GM15510 (cell line): ENCODE measurements at regions not wholly inside any gene's neighbourhood (a gene's known extent, or its start where the extent isn't known, plus 50 kb on each side); places are given as distances from the start of the nearest gene placed in this dataset.

Experiments
- POLR2A ChIP-seq: IDR thresholded peaks from 3 replicates; pipeline ENCODE4 v1.6.1; 2011; ENCODE audit warnings: borderline replicate concordance; ENCODE audit not compliant: insufficient read length; ENCODE audit errors: extremely low read depth

DNA sequence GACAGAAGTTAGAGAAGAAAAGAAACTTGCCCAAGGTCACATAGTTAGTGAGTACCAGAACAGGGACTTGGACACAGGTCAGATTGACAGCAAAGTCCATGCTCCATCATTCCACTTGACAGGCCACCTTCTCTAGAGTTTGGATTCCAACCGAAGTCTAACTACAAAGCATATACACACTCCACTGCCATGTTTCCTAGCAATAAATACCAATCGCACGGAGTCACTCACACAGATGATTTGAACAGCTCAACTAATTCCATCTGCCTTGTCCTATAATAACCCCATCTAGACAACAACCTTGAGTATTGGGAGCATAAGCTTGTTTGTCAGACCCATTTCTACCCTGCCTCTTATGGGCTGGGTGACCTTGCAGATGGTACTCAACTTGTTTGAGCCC, 334.6 kb upstream of the MGAT5 start:
- no peak for TF ChIP-seq POLR2A

DNA sequence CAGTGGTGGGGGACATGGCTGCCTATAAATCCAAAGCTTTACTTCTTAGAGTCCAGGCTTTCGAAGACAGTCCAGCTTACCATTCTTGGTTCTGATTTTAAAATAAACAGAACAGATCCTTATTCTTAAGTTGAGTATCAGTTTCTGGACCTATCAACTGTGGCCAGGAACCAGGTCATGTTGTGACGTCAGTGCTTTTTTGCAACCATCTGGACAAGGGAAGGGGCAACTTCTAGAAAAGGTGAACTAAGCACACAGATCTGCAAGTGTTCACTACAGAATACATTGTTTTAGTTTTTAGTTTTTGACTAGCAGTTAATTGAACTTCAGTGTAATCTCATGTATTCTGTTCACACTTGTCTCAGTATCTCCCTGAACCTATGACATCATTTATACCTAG, 326.0 kb upstream of the MGAT5 start:
- no peak for TF ChIP-seq POLR2A

DNA sequence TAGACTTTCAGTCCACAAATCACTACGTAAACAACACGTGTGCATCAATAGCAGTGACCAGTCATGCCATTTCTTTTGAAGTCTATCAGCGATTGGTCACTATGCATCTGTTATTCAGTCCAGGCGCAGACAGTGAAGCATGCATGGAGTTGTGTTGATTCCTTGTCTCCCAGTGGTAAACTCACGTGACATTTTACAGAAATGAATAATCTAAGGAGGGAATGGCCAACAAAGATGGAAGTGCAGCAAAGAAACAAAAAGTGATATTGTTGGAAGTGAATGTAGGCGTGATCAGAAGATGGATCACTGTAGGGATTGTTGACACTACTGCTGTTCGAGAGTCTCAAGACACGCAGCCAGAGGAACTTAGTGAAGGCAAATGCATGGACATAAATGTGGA, 317.8 kb upstream of the MGAT5 start:
- no peak for TF ChIP-seq POLR2A

DNA sequence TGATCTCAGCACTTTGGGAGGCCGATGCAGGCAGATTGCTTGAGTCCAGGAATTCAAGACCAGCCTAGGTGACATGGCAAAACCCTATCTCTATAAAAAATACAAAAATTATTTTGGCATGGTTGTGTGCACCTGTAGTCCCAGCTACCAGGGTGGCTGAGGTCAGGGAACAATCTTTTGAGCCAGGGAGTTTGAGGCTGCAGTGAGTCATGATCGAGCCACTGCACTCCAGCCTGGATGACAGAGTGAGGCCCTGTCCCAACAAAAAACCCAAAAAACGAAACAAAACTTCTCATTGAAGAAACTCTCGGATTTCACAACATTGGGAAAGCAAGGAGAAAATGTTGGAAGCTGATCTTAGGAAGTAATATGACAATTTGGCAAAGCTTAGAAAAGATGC, 317.3 kb upstream of the MGAT5 start:
- TF ChIP-seq POLR2A, result no peak

DNA sequence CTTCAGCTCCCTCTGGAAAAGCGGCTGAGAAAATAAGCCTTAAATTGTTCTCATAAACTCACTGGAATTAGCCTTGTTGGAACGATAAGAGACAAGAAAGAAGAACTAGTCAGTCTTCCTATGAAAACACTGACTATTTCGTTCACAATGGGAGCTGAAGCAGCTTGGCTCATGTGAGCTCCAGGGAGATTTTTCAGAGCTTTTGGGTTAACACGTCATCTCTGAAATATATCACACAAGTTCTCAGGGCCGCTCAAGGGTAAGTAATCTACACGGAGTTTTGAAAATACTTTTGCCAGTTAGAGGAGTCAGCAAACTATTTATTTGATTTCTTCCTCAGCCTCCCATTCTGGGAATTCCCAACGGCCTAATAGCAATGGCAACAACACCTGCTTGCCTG, 316.2 kb upstream of the MGAT5 start:
- no peak for TF ChIP-seq POLR2A

DNA sequence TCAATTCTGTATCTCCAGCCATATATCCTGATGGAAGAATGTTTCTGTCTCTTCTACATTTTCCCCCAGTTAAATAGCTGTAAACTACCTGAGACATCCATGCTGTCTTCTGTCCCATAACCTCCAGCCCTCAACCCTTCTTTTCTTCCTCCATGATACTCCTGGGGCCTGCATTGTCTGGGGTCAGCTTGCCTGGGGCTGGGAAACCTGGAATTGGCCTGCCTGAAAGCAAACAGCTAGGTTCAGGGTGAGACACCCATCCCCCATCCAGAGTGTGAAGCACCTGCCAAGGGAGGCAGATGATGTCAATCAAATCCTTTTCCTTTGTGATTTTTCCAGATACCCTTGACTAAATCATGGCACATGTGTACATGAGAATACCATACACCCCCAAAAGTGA, 313.7 kb upstream of the MGAT5 start:
- TF ChIP-seq POLR2A, result no peak

DNA sequence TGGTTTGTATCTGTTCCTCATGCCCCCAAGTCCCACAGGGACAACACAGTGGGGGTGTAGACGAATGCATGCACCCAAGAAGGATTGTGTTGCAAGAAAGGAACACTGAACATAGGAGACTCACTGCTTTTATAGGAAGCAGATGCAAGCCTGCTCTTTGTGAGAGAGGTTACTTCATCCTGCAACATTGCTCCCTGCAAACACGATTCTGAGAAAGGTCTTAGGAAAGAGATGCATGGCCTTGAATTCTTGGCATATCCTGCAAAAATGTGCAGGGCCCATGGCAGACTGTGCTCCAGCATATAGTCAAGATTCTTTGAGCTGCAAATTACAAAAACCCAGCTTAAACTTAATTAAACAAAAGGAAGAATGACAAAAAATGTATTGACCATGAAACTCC, 312.2 kb upstream of the MGAT5 start:
- no peak for TF ChIP-seq POLR2A

DNA sequence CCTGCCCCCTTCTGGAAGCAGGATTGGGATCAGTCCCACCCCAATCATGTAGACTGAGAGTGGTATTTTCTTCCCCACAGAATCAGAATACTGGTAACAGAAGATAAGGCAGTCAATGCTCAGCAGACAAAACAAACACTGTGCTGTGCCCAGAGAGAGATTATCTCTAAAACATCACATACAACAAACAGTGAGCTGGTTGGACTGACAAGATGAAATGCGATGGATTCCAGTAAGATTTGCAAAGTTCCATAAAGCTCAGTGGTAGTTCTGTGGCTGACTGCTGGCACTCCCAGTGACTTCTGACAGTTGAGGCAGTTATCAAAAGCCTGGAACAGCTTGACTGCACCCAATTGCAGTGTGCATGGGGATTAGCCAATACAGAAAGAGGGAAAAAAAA, 311.5 kb upstream of the MGAT5 start:
- TF ChIP-seq POLR2A, result no peak

DNA sequence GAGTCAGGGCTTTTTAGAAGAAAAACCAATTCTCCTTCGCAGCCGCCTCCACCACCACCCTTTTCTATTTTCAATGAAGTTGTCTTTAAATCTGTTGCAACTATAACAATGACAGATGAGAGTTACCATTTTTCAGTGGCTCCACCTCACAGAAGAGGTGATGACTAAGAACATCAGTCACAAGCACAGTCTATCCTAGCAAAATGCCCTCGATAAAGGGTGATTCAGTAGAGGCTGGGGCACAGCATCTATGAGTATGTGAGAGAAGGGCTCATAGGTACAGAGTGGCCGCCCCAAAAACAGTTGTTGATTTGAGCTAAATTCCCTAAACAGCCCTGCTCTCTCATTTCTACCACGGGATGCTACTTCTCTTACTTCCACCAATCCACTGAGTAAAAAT, 310.8 kb upstream of the MGAT5 start:
- TF ChIP-seq POLR2A, result no peak

DNA sequence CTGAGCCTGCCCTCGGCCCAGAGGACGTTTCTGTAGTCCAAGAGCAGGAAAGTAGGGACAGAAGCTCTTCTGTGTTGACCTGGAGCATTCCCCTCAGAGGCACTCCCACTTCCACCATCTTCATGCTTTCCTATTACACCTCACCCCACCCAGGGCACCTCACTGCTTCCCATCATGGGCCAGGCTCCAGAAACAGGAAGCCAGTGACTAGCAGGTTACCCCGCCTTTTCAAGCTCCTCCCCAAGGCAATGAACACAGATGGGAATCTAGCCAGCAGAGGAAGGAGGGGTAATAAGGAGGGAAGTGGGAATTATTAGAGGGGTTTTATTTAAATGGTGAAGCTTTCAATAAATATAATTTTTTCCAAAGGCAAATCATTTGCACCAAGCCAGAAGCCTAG, 308.8 kb upstream of the MGAT5 start:
- no peak for TF ChIP-seq POLR2A

DNA sequence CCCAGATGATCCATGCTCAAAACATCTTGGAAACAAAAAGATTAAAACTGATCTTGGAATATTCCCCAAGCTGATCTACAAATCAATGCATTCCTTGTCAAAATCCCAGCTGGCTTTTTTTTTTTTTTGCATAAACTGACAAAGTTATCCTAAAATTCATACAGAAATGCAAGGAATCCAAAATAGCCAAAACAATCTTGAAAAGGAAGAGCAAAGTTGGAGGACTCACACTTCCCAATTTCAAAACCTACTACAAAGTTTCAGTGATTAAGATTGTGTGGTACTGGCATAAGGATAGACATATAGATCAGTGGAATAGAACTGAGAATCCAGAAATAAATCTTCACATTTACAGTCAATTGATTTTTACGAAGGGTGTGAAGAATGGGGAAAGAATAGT, 306.8 kb upstream of the MGAT5 start:
- TF ChIP-seq POLR2A, result no peak

DNA sequence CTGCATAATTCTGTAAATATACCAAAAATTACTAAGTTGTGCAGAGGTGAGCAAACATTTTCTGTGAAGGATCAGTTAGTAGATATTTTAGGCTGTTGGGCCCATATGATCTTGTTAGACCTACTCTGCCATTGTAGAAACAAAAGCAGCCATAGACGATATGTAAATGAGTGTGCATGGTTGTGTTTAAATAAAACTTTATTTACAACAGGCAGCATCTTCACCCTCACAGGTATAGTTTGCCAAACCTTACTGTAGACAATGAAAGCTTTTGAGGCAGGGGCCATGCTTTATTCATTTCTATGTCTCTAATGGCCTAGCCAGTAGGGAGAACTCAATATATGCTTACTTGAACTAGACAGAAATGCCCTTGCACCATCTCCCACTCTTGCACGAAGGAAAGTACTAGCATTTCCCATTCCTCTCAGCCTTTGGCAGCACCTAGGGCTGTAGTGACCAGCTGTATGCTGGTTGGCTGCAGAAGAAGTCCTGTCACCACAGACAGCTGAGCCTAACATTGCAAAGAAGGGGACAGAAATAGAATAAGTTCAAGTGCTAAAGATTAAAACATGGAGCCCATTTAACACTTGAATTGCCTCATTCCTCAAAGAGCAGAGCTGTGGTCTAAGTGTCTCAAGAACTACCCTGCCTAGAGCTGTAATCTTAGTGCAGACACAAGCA, 305.1 kb upstream of the MGAT5 start:
- TF ChIP-seq POLR2A, result no peak

DNA sequence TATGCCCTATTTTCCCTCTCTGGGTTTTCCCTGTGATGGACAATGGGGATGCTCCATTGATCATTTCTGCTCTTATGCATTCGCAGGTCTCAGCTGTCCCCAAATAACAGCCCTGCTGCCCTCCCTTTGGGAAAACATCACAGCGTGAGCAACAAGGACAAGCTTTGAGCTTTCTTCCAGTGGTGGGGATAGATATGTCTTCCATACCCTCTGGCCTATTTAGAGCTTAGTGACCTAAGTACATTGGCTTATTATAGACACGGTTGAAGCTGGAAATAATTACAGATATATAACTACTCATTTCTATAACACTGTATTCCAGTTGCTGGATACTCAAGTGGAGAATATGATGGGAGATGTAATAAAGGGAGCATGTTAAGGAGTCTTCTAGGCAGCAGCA, 304.3 kb upstream of the MGAT5 start:
- TF ChIP-seq POLR2A, result no peak

DNA sequence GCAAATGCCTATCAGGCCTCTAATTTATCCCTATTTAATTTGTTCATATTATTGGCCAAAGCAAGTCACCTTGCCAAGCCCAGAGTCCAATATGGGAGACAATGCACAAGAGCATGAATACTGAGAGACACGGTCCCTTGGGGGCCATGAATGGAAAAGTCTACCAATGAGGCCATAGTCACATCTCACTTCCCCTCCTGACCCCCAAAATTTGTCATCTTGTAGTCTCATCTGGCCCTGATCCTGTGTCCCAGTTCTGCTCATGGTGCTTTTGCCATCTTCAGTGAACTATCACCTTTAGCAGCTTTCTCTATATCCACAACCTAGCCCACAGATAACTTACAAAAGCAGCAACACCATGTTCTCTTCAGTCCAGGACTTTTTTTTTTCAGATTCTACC, 302.7 kb upstream of the MGAT5 start:
- no peak for TF ChIP-seq POLR2A

DNA sequence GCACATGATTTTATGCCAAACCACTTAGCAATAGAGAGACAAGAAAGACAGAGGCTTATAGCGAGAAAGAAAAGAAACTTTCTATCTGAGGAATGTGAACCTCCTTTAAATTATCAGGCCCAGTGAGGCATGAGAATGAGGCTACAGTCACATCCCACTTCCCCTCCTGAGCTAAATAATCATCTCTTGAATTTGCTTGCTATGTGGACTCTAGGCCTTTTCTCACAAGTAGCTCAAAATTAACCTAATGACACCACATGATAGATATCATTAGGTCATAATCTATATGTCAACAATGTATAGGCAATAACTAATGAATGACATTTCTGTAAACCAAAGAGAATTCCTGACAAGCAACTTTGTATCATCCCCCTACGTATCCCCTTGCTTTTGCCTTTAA, 301.5 kb upstream of the MGAT5 start:
- no peak for TF ChIP-seq POLR2A

DNA sequence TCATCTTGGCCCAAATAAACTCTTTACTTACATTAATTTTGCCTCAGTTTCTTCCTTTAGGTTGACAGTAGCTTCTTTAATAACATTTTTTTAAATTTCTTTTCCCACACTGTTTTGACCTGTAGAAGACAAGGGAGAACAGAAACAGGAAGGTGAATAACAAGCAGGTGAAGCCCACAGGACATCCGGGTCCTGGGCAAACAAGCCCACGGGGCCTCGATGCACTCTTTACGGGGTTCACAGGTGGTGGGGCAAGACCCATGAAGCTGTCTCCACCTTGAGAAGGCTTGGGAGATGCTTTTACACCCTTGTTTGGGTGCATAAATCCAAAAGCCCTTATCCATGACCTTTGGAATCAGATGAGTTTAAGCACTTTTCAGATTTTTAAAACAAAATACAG, 301.0 kb upstream of the MGAT5 start:
- no peak for TF ChIP-seq POLR2A

DNA sequence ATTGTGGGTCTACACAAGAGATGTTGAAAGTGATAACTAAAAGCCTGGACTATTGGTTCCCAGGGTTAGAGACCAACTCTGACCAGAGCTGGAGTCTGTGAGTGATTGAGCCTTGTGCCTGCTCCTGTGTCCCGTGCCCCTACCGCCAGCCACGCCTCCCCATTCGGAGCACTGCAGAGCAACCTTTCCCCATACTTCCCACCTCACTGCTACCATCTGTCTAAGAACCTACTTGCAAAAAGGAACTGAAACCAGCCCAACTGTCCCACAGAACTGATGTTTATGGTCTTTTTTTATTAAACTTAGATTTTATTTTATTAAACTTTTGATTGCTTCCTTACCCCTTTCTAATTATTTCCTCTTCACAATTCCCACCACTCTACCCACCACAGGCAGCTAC, 300.3 kb upstream of the MGAT5 start:
- TF ChIP-seq POLR2A, result no peak
